ENCODE measurements at regions not wholly inside any gene's neighbourhood (a gene's known extent, or its start where the extent isn't known, plus 50 kb on each side); places are given as distances from the start of the nearest gene placed in this dataset.

- Histone ChIP-seq H3K4me1 (ENCODE audit: control insufficient read depth, insufficient read depth, low read length) (no peaks in the 10 kb centered on the region), H3K27ac (ENCODE audit: low read depth, low read length) (no peak overlapping the region), H3K36me3 (ENCODE audit: control insufficient read depth, insufficient read depth, low read length) (no peaks in the 10 kb centered on the region), H3K4me3 (ENCODE audit: low read depth, low read length) (no peak overlapping the region), H3K27me3 (ENCODE audit: control insufficient read depth, insufficient read depth, low read length) (no peaks in the 10 kb centered on the region), H3K9me3 (ENCODE audit: control insufficient read depth, insufficient read depth, low read length) (no peaks in the 10 kb centered on the region)
- no CpG with 5 or more reads among the region's 3 CpGs for WGBS (ENCODE audit: insufficient coverage)
- peak in 2 of 6 donors; percentile 21 to 42 for DNase-seq (ENCODE audit: low read depth in 4 of 6, low spot score in 6 of 6)
Measured at GRCh38 chr14:51410897-51411296, 170.8 kb downstream of the TMX1 start.

- Histone ChIP-seq H3K4me3 (ENCODE audit: low read depth, low read length) (no peak overlapping the region), H3K27me3 (ENCODE audit: control insufficient read depth, insufficient read depth, low read length) (no peaks in the 10 kb centered on the region), H3K4me1 (ENCODE audit: control insufficient read depth, insufficient read depth, low read length) (peaks cover under 1% of the 10 kb centered on the region), H3K36me3 (ENCODE audit: control insufficient read depth, insufficient read depth, low read length) (no peaks in the 10 kb centered on the region), H3K9me3 (ENCODE audit: control insufficient read depth, insufficient read depth, low read length) (peaks cover 4% of the 10 kb centered on the region), H3K27ac (ENCODE audit: low read depth, low read length) (no peak overlapping the region)
- no peak for DNase-seq (ENCODE audit: low read depth in 4 of 6, low spot score in 6 of 6)
- 86% methylated on average over 7 of the region's 7 CpGs for WGBS (ENCODE audit: insufficient coverage)
Measured at GRCh38 chr14:51419685-51420084, 179.6 kb downstream of the TMX1 start.

- H3K36me3 ChIP-seq (ENCODE audit: control insufficient read depth, insufficient read depth, low read length): no peaks in the 10 kb centered on the region
- DNase-seq (ENCODE audit: low read depth in 4 of 6, low spot score in 6 of 6): no peak
- H3K4me3 ChIP-seq (ENCODE audit: low read depth, low read length): no peak overlapping the region
- H3K9me3 ChIP-seq (ENCODE audit: control insufficient read depth, insufficient read depth, low read length): peaks cover 4% of the 10 kb centered on the region
- H3K4me1 ChIP-seq (ENCODE audit: control insufficient read depth, insufficient read depth, low read length): peaks cover 5% of the 10 kb centered on the region
- H3K27me3 ChIP-seq (ENCODE audit: control insufficient read depth, insufficient read depth, low read length): no peaks in the 10 kb centered on the region
- H3K27ac ChIP-seq (ENCODE audit: low read depth, low read length): no peak overlapping the region
- 100% methylated on average over 2 of the region's 3 CpGs for WGBS (ENCODE audit: insufficient coverage)
Measured at GRCh38 chr14:51422704-51423103, 182.7 kb downstream of the TMX1 start.

- Histone ChIP-seq H3K9me3 (ENCODE audit: control insufficient read depth, insufficient read depth, low read length) (peaks cover under 1% of the 10 kb centered on the region), H3K27ac (ENCODE audit: low read depth, low read length) (peak overlapping the region; percentile 84), H3K27me3 (ENCODE audit: control insufficient read depth, insufficient read depth, low read length) (no peaks in the 10 kb centered on the region), H3K36me3 (ENCODE audit: control insufficient read depth, insufficient read depth, low read length) (no peaks in the 10 kb centered on the region), H3K4me1 (ENCODE audit: control insufficient read depth, insufficient read depth, low read length) (peaks cover 5% of the 10 kb centered on the region), H3K4me3 (ENCODE audit: low read depth, low read length) (no peak overlapping the region)
- WGBS (ENCODE audit: insufficient coverage): 26% methylated on average over 2 of the region's 3 CpGs
- no peak for DNase-seq (ENCODE audit: low read depth in 4 of 6, low spot score in 6 of 6)
Measured at GRCh38 chr14:51424041-51424440, 184.0 kb downstream of the TMX1 start.

- Histone ChIP-seq H3K9me3 (ENCODE audit: control insufficient read depth, insufficient read depth, low read length) (no peaks in the 10 kb centered on the region), H3K27me3 (ENCODE audit: control insufficient read depth, insufficient read depth, low read length) (no peaks in the 10 kb centered on the region), H3K36me3 (ENCODE audit: control insufficient read depth, insufficient read depth, low read length) (no peaks in the 10 kb centered on the region), H3K27ac (ENCODE audit: low read depth, low read length) (peak overlapping the region; percentile 84), H3K4me1 (ENCODE audit: control insufficient read depth, insufficient read depth, low read length) (peaks cover 5% of the 10 kb centered on the region), H3K4me3 (ENCODE audit: low read depth, low read length) (no peak overlapping the region)
- WGBS (ENCODE audit: insufficient coverage): 67% methylated on average over 4 of the region's 5 CpGs
- DNase-seq (ENCODE audit: low read depth in 4 of 6, low spot score in 6 of 6): peak in 4 of 6 donors; percentile 21 to 84 (median 42)
Measured at GRCh38 chr14:51424561-51425251, 184.7 kb downstream of the TMX1 start.

- no peak overlapping the region for H3K4me3 ChIP-seq (ENCODE audit: low read depth, low read length)
- no peaks in the 10 kb centered on the region for H3K27me3 ChIP-seq (ENCODE audit: control insufficient read depth, insufficient read depth, low read length)
- H3K27ac ChIP-seq (ENCODE audit: low read depth, low read length): peak overlapping the region; percentile 81
- no peaks in the 10 kb centered on the region for H3K9me3 ChIP-seq (ENCODE audit: control insufficient read depth, insufficient read depth, low read length)
- peaks cover 5% of the 10 kb centered on the region for H3K4me1 ChIP-seq (ENCODE audit: control insufficient read depth, insufficient read depth, low read length)
- no peak for DNase-seq (ENCODE audit: low read depth in 4 of 6, low spot score in 6 of 6)
- 100% methylated on average over 1 of the region's 1 CpG for WGBS (ENCODE audit: insufficient coverage)
- H3K36me3 ChIP-seq (ENCODE audit: control insufficient read depth, insufficient read depth, low read length): no peaks in the 10 kb centered on the region
Measured at GRCh38 chr14:51428981-51429380, 188.9 kb downstream of the TMX1 start.

- H3K4me1 ChIP-seq (ENCODE audit: control insufficient read depth, insufficient read depth, low read length): peaks cover under 1% of the 10 kb centered on the region
- WGBS (ENCODE audit: insufficient coverage): no CpG with 5 or more reads among the region's 4 CpGs
- H3K4me3 ChIP-seq (ENCODE audit: low read depth, low read length): no peak overlapping the region
- DNase-seq (ENCODE audit: low read depth in 4 of 6, low spot score in 6 of 6): no peak
- peak overlapping the region; percentile 81 for H3K27ac ChIP-seq (ENCODE audit: low read depth, low read length)
- no peaks in the 10 kb centered on the region for H3K9me3 ChIP-seq (ENCODE audit: control insufficient read depth, insufficient read depth, low read length)
- no peaks in the 10 kb centered on the region for H3K27me3 ChIP-seq (ENCODE audit: control insufficient read depth, insufficient read depth, low read length)
- H3K36me3 ChIP-seq (ENCODE audit: control insufficient read depth, insufficient read depth, low read length): no peaks in the 10 kb centered on the region
Measured at GRCh38 chr14:51430079-51430478, 190.0 kb downstream of the TMX1 start.

GRCh38 chr14:51430633-51431032 is 190.6 kb downstream of the TMX1 start:
- Histone ChIP-seq H3K4me3 (ENCODE audit: low read depth, low read length) (no peak overlapping the region), H3K9me3 (ENCODE audit: control insufficient read depth, insufficient read depth, low read length) (no peaks in the 10 kb centered on the region), H3K4me1 (ENCODE audit: control insufficient read depth, insufficient read depth, low read length) (no peaks in the 10 kb centered on the region), H3K27ac (ENCODE audit: low read depth, low read length) (peak overlapping the region; percentile 81), H3K36me3 (ENCODE audit: control insufficient read depth, insufficient read depth, low read length) (no peaks in the 10 kb centered on the region), H3K27me3 (ENCODE audit: control insufficient read depth, insufficient read depth, low read length) (no peaks in the 10 kb centered on the region)
- peak in 2 of 6 donors; percentile 60 to 69 for DNase-seq (ENCODE audit: low read depth in 4 of 6, low spot score in 6 of 6)
- WGBS (ENCODE audit: insufficient coverage): 18% methylated on average over 3 of the region's 3 CpGs

GRCh38 chr14:51431033-51431709 is 191.1 kb downstream of the TMX1 start:
- H3K27ac ChIP-seq (ENCODE audit: low read depth, low read length): peak overlapping the region; percentile 81
- WGBS (ENCODE audit: insufficient coverage): no CpG with 5 or more reads among the region's 3 CpGs

GRCh38 chr14:51431741-51432140 is 191.7 kb downstream of the TMX1 start:
- Histone ChIP-seq H3K27ac (ENCODE audit: low read depth, low read length) (peak overlapping the region; percentile 17), H3K36me3 (ENCODE audit: control insufficient read depth, insufficient read depth, low read length) (no peaks in the 10 kb centered on the region), H3K9me3 (ENCODE audit: control insufficient read depth, insufficient read depth, low read length) (no peaks in the 10 kb centered on the region), H3K27me3 (ENCODE audit: control insufficient read depth, insufficient read depth, low read length) (no peaks in the 10 kb centered on the region), H3K4me1 (ENCODE audit: control insufficient read depth, insufficient read depth, low read length) (no peaks in the 10 kb centered on the region), H3K4me3 (ENCODE audit: low read depth, low read length) (no peak overlapping the region)
- DNase-seq (ENCODE audit: low read depth in 4 of 6, low spot score in 6 of 6): no peak
- no CpG with 5 or more reads among the region's 1 CpG for WGBS (ENCODE audit: insufficient coverage)

More at GRCh38 chr14:51431033-51431709, 191.1 kb downstream of the TMX1 start:
- Histone ChIP-seq H3K36me3 (ENCODE audit: control insufficient read depth, insufficient read depth, low read length) (no peaks in the 10 kb centered on the region), H3K4me3 (ENCODE audit: low read depth, low read length) (no peak overlapping the region), H3K9me3 (ENCODE audit: control insufficient read depth, insufficient read depth, low read length) (no peaks in the 10 kb centered on the region), H3K4me1 (ENCODE audit: control insufficient read depth, insufficient read depth, low read length) (no peaks in the 10 kb centered on the region), H3K27me3 (ENCODE audit: control insufficient read depth, insufficient read depth, low read length) (no peaks in the 10 kb centered on the region)
- DNase-seq (ENCODE audit: low read depth in 4 of 6, low spot score in 6 of 6): no peak

Measured in spinal cord (tissue), 9 donors.